Fibroblast of the conjunctiva (primary cell): ENCODE measurements at regions not wholly inside any gene's neighbourhood (a gene's known extent, or its start where the extent isn't known, plus 50 kb on each side); places are given as distances from the start of the nearest gene placed in this dataset.

ENCODE experiments used
- DNase-seq: peaks from one replicate; pipeline ENCODE4 v3.0.0-alpha.2; 2010; ENCODE audit warnings: low read depth

GRCh38 chr5:4387290-4387689 is 752.8 kb upstream of the ADAMTS16 start:
- DNase-seq, result no peak

GRCh38 chr5:4395752-4396151 is 744.4 kb upstream of the ADAMTS16 start:
- DNase-seq, result no peak

GRCh38 chr5:4405614-4406219 is 734.4 kb upstream of the ADAMTS16 start:
- DNase-seq, result no peak

GRCh38 chr5:4410151-4410550 is 730.0 kb upstream of the ADAMTS16 start:
- DNase-seq, result no peak

- DNase-seq, result no peak
Measured at GRCh38 chr5:4411664-4412063, 728.5 kb upstream of the ADAMTS16 start.

- no peak for DNase-seq
Measured at GRCh38 chr5:4413996-4414395, 726.1 kb upstream of the ADAMTS16 start.

GRCh38 chr5:4418084-4418483 is 722.0 kb upstream of the ADAMTS16 start:
- no peak for DNase-seq

DNA sequence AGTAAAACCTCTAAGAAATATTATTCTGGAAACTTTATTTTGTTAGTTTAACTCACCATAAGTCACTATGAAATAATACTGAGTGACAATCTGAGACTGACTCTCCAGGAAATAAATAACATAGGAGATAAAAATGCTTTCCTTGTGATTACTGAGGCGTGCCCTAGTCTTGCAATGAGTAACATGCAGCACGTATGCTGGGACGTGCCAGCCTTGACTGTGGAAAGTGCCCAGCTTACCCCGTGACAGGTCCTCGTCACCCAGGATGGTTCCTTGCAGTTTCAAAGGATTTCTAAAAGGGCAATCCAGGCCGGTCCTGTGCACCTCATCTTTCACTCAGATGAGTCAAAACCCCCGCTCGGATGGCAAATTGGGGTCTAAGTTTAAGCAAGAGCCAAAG is 720.8 kb upstream of the ADAMTS16 start:
- DNase-seq, result no peak

DNA sequence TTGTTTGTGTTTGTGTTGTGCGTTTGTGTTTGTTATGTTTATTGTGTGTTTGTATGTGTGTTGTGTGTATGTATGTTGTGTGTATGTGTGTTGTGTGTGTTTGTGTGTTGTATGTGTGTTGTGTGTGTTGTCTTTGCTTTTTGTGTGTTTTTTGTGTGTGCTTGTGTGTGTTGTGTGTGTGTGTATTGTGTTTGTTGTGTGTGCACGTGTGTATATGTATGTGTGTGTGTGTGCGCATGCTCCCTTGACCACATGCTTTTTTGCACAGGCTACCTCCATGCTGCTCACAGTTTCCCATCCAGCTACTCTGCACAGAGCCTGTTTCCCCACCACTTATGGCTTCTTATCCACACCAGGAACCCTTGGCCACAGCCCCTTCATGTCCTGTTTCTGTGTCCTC is 720.0 kb upstream of the ADAMTS16 start:
- no peak for DNase-seq

DNA sequence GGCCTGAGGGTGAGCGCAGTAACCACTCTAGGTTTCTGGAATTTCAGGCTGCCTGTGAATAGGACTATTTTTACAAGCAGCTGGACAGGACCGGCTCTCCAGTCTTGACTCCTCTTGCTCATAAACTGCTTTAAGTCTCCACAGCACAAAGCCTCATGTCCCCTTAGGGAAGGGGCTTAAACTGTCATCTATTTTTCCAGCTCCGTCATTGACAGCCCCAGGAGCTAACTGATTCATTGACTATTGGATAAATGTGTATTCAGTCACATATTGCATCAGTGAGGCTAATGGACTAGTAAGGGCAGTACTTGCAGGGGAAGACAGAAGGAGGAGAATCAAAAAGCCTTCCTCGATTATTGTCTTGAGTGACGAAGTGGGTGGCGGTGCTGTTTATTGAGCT is 719.4 kb upstream of the ADAMTS16 start:
- no peak for DNase-seq

DNA sequence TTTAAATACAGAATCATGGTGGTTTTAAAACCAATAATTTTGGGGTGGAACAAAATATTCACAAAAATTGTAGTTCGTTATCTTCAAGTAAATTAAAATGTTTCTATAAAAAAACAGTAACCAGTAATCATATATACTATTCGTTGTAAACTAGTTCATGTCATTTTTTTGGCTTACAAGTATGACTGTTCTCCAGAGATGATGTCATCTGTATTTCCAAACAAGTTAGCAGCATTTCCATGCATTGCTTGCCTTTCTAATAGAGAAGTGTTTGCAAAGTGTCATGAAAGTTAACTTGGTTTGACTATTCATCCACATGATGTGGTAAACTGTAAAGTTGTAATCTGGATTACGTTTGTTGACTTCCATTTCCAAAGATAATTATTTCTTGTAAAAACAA is 717.9 kb upstream of the ADAMTS16 start:
- no peak for DNase-seq

GRCh38 chr5:4424895-4425294 is 715.2 kb upstream of the ADAMTS16 start:
- no peak for DNase-seq

- DNase-seq, result no peak
Measured at GRCh38 chr5:4440536-4440935, 699.6 kb upstream of the ADAMTS16 start.

DNA sequence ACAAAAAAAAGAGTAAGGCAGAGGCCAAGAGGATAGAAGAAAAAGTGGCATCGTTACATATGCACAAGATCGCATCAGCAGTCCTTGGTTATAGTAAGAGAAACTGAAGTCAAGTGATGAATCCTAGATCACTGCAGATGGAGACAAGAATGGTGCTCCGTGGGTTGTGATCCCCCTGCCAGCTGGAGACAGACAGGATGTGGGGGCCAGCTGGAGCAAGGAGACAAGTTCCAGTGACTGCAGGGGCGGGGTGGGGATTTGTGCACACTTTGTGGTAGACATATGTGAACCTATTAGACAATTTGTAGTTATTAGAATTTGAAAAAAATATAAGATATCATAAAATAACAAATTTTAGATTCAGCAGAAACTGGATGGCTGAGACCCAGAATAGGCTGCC is 697.9 kb upstream of the ADAMTS16 start:
- no peak for DNase-seq

DNA sequence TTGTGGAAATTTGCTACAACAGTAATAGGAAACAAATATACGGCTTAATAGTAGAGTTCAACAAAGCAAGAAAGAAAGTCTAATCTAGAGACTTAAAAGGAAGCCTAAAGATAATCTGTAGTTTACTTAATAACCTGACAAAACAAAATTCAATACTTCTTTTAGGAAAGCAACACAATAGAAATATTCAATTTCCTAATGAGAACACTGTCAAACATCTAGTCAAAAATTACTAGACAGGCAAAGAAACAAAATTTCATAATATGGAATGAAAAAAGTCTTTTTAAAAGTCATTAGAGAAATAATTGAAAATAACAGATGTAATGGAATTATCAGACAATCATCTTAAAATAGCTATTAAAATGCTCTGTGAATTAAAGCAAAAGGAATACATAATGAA is 692.5 kb upstream of the ADAMTS16 start:
- DNase-seq, result no peak

DNA sequence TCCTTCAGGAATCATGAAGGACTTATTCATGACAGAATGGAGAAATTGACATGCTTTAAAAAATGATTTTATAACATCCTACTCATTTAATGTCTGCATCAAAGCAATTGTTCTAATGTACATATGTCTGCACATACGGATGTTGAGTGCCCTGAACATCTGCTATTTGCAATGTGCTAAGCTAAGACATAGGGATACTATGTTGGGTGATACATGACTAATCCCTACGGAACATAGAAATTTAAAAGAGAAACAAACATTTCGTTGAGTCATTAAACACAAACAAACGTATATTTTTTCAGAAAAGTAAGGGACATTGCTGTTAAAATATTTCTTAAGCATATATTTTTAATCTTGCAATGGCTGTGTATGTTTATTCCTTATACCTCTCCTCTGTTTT is 686.5 kb upstream of the ADAMTS16 start:
- no peak for DNase-seq

GRCh38 chr5:4479426-4479825 is 660.7 kb upstream of the ADAMTS16 start:
- no peak for DNase-seq

DNA sequence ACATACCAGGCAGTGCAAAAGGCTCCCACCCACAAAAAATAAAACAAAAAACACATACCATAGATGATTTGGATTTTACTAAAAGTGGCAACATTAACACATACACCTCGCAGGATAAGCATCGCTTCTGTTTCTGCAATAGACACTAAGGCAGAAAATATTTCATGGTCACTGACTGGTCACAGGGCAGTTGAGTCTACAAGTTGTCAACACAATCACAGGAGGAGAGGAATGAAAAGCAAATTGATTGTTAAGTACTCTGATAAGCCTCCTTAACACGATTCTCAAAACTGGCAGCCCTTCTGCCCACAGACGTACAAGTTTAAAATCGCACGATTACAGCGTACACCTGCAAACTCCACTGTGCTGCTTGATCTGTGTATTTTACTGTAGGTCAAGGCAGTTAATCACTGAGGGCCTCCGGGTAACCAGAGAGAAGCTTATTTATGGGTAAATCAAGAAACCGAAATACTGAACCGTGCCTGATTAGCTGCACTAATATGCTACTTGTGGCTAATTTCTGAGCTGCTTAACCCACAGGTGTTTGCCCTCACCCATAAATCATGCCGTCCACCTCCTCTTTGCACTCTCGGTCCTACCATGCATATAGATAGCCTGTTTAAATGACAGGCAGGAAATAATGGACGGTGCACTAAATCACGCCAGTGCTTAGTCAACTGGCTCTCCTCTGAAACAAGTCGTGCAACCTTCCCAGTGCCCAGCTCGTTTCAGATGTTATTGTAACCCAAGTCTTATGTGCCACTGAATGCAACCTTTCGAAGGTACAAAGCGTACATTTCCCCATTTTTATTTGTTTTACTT is 659.4 kb upstream of the ADAMTS16 start:
- DNase-seq, result no peak

DNA sequence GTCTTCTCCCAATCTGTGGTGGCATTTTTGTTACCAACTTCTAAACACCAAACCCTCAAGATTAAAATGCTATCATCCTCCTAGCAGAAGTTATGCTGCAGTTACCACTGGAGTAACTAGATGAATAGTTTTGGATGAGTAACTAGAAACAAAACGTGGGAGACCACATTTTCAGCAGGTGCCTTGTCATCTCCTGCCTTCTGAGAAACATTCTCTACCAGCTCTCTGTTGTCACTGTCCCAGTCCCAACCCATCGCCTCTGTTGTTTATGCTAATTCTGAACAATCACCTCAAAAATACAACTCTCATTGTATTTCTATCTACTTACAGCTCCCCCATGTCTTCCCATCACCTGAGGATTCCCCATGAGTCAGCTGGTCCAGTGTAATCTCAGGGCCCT is 652.5 kb upstream of the ADAMTS16 start:
- no peak for DNase-seq

- no peak for DNase-seq
Measured at GRCh38 chr5:4511996-4512656, 628.0 kb upstream of the ADAMTS16 start.

DNA sequence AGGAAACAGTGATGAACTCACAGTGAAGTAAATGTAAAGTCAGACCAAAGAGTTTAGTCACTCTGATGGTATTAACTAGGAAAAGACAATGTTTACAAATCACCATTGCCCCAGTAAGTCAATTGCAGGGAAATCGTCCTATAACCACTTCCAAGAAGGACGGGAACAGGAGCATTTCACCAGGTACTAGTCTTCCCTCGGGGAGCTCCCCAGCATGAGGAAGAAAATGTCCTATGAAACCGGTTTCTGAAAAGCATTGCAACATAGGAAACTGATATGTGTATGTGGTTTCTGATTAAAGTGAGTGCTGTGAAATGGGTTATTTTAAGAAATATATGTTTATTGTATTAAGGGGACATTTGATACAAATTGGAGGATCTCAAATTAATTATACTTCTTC is 626.7 kb upstream of the ADAMTS16 start:
- no peak for DNase-seq

- no peak for DNase-seq
Measured at GRCh38 chr5:4514067-4514648, 626.0 kb upstream of the ADAMTS16 start.
